ENCODE measurements at regions not wholly inside any gene's neighbourhood (a gene's known extent, or its start where the extent isn't known, plus 50 kb on each side); places are given as distances from the start of the nearest gene placed in this dataset.

GRCh38 chr20:48064929-48065328 is 279.6 kb upstream of the SULF2 start:
- H3K4me3 ChIP-seq (ENCODE audit: low read length) = no peak overlapping the region
- no peaks in the 10 kb centered on the region for H3K4me1 ChIP-seq (ENCODE audit: control insufficient read depth, insufficient read depth, low read length)
- no peak overlapping the region for H3K27ac ChIP-seq (ENCODE audit: low read depth, low read length)
- H3K4me1 Mint-ChIP-seq = no peaks in the 10 kb centered on the region
- peaks cover 12% of the 10 kb centered on the region for H3K9me3 Mint-ChIP-seq
- peaks cover 5% of the 10 kb centered on the region for H3K9me3 ChIP-seq (ENCODE audit: control insufficient read depth, low read length)
- no peak for TF ChIP-seq CTCF (conservative IDR thresholded peaks at IDR 0.05)
- H3K36me3 ChIP-seq (ENCODE audit: control insufficient read depth, insufficient read depth, low read length) = no peaks in the 10 kb centered on the region
- no peaks in the 10 kb centered on the region for H3K27me3 ChIP-seq (ENCODE audit: control insufficient read depth, insufficient read depth, low read length, poor library complexity, severe bottlenecking)
- H3K27me3 Mint-ChIP-seq (ENCODE audit: insufficient read depth) = no peaks in the 10 kb centered on the region
- 67 to 98% methylated on average over 3 to 4 of the region's 4 CpGs for WGBS, 2 experiments (ENCODE audit: insufficient coverage in 1 of 2, insufficient read length in 1 of 2)
- no peak for DNase-seq
- H3K27ac Mint-ChIP-seq = no peak overlapping the region
- no peaks in the 10 kb centered on the region for H3K36me3 Mint-ChIP-seq (ENCODE audit: low read depth)
- no peak overlapping the region for H3K4me3 Mint-ChIP-seq
- no peak overlapping the region for H3K9ac ChIP-seq (ENCODE audit: extremely low read depth, low read length, poor library complexity, severe bottlenecking)

GRCh38 chr20:48060841-48061720 is 275.8 kb upstream of the SULF2 start:
- no peak overlapping the region for H3K4me3 Mint-ChIP-seq
- 90 to 94% methylated on average over 15 to 16 of the region's 16 CpGs for WGBS, 2 experiments (ENCODE audit: insufficient coverage in 1 of 2, insufficient read length in 1 of 2)
- Histone ChIP-seq H3K4me1 (ENCODE audit: control insufficient read depth, insufficient read depth, low read length) (no peaks in the 10 kb centered on the region), H3K9me3 (ENCODE audit: control insufficient read depth, low read length) (peaks cover 30% of the 10 kb centered on the region), H3K27me3 (ENCODE audit: control insufficient read depth, insufficient read depth, low read length, poor library complexity, severe bottlenecking) (no peaks in the 10 kb centered on the region), H3K27ac (ENCODE audit: low read depth, low read length) (no peak overlapping the region), H3K36me3 (ENCODE audit: control insufficient read depth, insufficient read depth, low read length) (no peaks in the 10 kb centered on the region), H3K9ac (ENCODE audit: extremely low read depth, low read length, poor library complexity, severe bottlenecking) (no peak overlapping the region), H3K4me3 (ENCODE audit: low read length) (no peak overlapping the region)
- H3K4me1 Mint-ChIP-seq = no peaks in the 10 kb centered on the region
- peaks cover 35% of the 10 kb centered on the region for H3K9me3 Mint-ChIP-seq
- TF ChIP-seq CTCF (conservative IDR thresholded peaks at IDR 0.05) = no peak
- DNase-seq = no peak
- peaks cover 13% of the 10 kb centered on the region for H3K36me3 Mint-ChIP-seq (ENCODE audit: low read depth)
- no peaks in the 10 kb centered on the region for H3K27me3 Mint-ChIP-seq (ENCODE audit: insufficient read depth)
- no peak overlapping the region for H3K27ac Mint-ChIP-seq

- Histone ChIP-seq H3K9me3 (ENCODE audit: control insufficient read depth, low read length) (peaks cover 30% of the 10 kb centered on the region), H3K27ac (ENCODE audit: low read depth, low read length) (no peak overlapping the region), H3K9ac (ENCODE audit: extremely low read depth, low read length, poor library complexity, severe bottlenecking) (no peak overlapping the region), H3K27me3 (ENCODE audit: control insufficient read depth, insufficient read depth, low read length, poor library complexity, severe bottlenecking) (no peaks in the 10 kb centered on the region), H3K36me3 (ENCODE audit: control insufficient read depth, insufficient read depth, low read length) (no peaks in the 10 kb centered on the region), H3K4me3 (ENCODE audit: low read length) (no peak overlapping the region), H3K4me1 (ENCODE audit: control insufficient read depth, insufficient read depth, low read length) (no peaks in the 10 kb centered on the region)
- H3K9me3 Mint-ChIP-seq = peaks cover 39% of the 10 kb centered on the region
- WGBS, 2 experiments (ENCODE audit: insufficient coverage in 1 of 2, insufficient read length in 1 of 2) = 92 to 93% methylated on average over 22 to 31 of the region's 31 CpGs
- DNase-seq = no peak
- H3K4me3 Mint-ChIP-seq = no peak overlapping the region
- H3K36me3 Mint-ChIP-seq (ENCODE audit: low read depth) = peaks cover 13% of the 10 kb centered on the region
- no peaks in the 10 kb centered on the region for H3K4me1 Mint-ChIP-seq
- no peak overlapping the region for H3K27ac Mint-ChIP-seq
- no peak for TF ChIP-seq CTCF (conservative IDR thresholded peaks at IDR 0.05)
- no peaks in the 10 kb centered on the region for H3K27me3 Mint-ChIP-seq (ENCODE audit: insufficient read depth)
Observed at GRCh38 chr20:48058611-48059559, 273.6 kb upstream of the SULF2 start.
